Lower lobe of right lung (tissue), 2 donors: ENCODE measurements at regions not wholly inside any gene's neighbourhood (a gene's known extent, or its start where the extent isn't known, plus 50 kb on each side); places are given as distances from the start of the nearest gene placed in this dataset.

Experiments
- ATAC-seq, 2 donors: fragments of 200-7000 bp; cut with Tn5 transposase; one replicate each; pipeline ENCODE4 v1.9.1; 2020 to 2022; ENCODE audit warnings: mild to moderate bottlenecking in 2 of 2, moderate library complexity in 2 of 2
- DNase-seq: peaks from one replicate; pipeline ENCODE4 v3.0.0-alpha.2; 2020
- H3K27ac ChIP-seq: fragments of 200-600 bp; one replicate; pipeline ENCODE4 v1.8.0; 2022
- H3K27me3 ChIP-seq: fragments of 200-600 bp; one replicate; pipeline ENCODE4 v1.8.0; 2022; ENCODE audit warnings: low read depth
- H3K36me3 ChIP-seq: fragments of 200-600 bp; one replicate; pipeline ENCODE4 v1.8.0; 2022; ENCODE audit warnings: mild to moderate bottlenecking
- H3K4me1 ChIP-seq: fragments of 200-600 bp; one replicate; pipeline ENCODE4 v1.8.0; 2022
- H3K4me3 ChIP-seq: fragments of 200-600 bp; one replicate; pipeline ENCODE4 v1.8.0; 2022; ENCODE audit warnings: mild to moderate bottlenecking
- H3K9me3 ChIP-seq: fragments of 200-600 bp; one replicate; pipeline ENCODE4 v1.8.0; 2022
- intact Hi-C: fragments of 100-400 bp; cut with DNase I; formaldehyde crosslinking; loops from one replicate; pipeline ENCODE4 v1.11.0; 2022
- TF ChIP-seq, protein P1 (sequence below): fragments of 200-600 bp; IDR thresholded peaks from one replicate; pipeline ENCODE4 v1.8.0; 2022; ENCODE audit warnings: antibody characterized with exemption, mild to moderate bottlenecking
- donor health status: DM: no; HTN: yes; CAD: no; lungs with severe emphysema.

DNA sequence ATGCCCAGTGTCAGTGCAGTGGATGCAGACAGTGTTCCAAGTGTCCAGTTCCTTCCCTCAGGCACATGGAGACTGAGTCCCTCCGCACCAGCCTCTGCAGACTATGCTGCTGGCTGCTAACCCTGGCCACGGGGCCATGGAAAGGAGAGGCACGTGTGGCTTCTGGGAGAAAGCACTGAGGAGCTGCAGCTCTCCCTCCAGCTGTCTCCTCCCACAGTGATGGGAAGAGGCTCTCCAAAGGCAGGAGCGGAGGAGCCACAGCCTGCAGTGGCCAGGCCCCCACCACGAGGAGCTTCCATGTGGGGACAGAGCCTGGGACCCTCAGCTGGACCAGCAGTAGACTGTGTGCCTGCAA, 141.1 kb downstream of the NDUFA10 start:
- Histone ChIP-seq H3K4me1 (peaks cover 7% of the 10 kb centered on the region), H3K27ac (no peak overlapping the region), H3K27me3 (no peaks in the 10 kb centered on the region), H3K9me3 (peaks cover 27% of the 10 kb centered on the region), H3K36me3 (no peaks in the 10 kb centered on the region), H3K4me3 (no peak overlapping the region)
- intact Hi-C loops = no loop called here
- DNase-seq (no peak), ATAC-seq (no peak)
- TF ChIP-seq, protein P1, sequence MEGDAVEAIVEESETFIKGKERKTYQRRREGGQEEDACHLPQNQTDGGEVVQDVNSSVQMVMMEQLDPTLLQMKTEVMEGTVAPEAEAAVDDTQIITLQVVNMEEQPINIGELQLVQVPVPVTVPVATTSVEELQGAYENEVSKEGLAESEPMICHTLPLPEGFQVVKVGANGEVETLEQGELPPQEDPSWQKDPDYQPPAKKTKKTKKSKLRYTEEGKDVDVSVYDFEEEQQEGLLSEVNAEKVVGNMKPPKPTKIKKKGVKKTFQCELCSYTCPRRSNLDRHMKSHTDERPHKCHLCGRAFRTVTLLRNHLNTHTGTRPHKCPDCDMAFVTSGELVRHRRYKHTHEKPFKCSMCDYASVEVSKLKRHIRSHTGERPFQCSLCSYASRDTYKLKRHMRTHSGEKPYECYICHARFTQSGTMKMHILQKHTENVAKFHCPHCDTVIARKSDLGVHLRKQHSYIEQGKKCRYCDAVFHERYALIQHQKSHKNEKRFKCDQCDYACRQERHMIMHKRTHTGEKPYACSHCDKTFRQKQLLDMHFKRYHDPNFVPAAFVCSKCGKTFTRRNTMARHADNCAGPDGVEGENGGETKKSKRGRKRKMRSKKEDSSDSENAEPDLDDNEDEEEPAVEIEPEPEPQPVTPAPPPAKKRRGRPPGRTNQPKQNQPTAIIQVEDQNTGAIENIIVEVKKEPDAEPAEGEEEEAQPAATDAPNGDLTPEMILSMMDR = no peak

DNA sequence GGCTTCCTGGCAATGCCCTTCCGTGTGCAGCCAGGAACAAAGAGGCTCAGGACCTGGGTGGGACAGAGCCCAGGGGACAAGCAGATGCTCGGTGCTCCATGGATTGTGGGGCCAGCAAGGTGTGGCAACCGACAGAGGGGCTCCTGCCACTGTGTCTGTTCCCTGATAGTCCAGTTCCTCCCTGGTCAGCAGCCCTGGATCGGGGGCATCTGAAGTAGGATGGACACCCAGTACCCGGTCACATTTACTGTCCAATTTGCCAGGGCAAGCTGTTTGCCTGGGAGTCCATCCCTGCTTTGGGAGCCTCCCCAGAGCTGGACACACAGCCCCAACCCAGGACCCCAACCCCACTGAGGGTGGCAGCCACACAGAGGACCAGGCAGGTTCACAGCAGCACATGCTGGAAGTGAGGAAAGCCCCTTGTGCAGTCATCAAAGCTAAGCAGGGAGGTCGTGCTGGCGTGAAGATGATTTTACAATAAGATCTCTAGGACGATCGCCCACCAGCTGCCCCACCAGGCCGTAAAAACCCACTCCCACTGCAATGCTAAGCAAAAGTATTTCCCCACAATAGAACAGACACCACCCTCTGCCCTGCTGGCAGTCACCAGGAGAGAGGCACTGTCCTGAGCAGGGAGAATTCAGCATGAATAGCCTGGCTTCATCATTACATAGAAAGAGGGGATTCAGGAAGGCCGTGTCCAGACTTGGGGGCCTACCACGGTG, 141.7 kb downstream of the NDUFA10 start:
- no peaks in the 10 kb centered on the region for H3K36me3 ChIP-seq
- no peak overlapping the region for H3K4me3 ChIP-seq
- H3K4me1 ChIP-seq = peaks cover 7% of the 10 kb centered on the region
- no peak overlapping the region for H3K27ac ChIP-seq
- no peak for DNase-seq
- ATAC-seq = no peak
- peaks cover 27% of the 10 kb centered on the region for H3K9me3 ChIP-seq
- H3K27me3 ChIP-seq = no peaks in the 10 kb centered on the region
- TF ChIP-seq, protein P1 = no peak
- intact Hi-C loops = no loop called here

DNA sequence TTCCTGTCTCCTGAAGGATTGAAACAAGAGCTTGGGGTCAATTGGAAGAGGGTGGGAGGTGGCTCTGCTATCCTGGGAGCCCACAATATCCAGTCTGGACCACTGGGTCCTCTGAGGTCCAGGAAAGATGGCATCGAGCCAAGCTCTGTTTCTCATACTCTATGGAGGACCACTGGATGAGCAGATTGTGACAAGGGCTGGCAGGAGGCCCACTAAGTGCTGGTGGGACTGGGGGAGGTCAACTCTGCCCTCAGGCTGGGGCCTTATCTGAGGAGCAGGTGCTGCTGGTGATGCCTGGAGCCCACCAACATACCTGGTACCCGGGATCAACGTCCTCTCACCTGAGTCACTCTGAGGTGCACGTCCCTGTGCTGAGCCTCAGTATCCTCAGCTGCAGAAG, 142.4 kb downstream of the NDUFA10 start:
- DNase-seq (no peak), ATAC-seq (no peak)
- Histone ChIP-seq H3K27ac (no peak overlapping the region), H3K4me1 (peaks cover 7% of the 10 kb centered on the region), H3K4me3 (no peak overlapping the region), H3K27me3 (no peaks in the 10 kb centered on the region), H3K36me3 (no peaks in the 10 kb centered on the region), H3K9me3 (peaks cover 27% of the 10 kb centered on the region)
- TF ChIP-seq, protein P1 = no peak
- intact Hi-C loops = no loop called here

DNA sequence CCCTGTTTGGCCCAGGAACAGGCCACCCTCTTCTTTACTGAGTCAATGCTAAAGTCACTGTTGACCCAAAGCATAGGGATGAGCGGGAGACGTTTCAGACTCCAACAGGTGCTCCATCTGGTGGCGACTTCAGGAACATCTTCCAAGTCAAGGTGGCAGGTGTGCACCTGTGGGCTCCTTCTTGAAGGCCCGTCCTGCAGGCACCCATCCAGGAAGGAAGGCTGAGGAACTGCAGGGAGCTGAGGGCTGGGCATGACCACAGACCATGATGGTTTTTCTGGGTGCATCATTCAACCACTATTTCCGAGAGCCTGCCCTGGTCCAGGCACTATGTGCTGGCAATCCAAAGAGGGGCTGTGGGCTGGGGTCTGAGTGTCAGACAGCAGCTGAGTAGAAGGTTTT, 142.8 kb downstream of the NDUFA10 start:
- TF ChIP-seq, protein P1 = peak; percentile 70
- no peaks in the 10 kb centered on the region for H3K27me3 ChIP-seq
- no peaks in the 10 kb centered on the region for H3K36me3 ChIP-seq
- ATAC-seq (peak; percentile 83 to 84), DNase-seq (peak; percentile 64)
- peaks cover 27% of the 10 kb centered on the region for H3K9me3 ChIP-seq
- H3K4me3 ChIP-seq = no peak overlapping the region
- H3K4me1 ChIP-seq = peaks cover 7% of the 10 kb centered on the region
- no peak overlapping the region for H3K27ac ChIP-seq
- intact Hi-C loops = no loop called here

DNA sequence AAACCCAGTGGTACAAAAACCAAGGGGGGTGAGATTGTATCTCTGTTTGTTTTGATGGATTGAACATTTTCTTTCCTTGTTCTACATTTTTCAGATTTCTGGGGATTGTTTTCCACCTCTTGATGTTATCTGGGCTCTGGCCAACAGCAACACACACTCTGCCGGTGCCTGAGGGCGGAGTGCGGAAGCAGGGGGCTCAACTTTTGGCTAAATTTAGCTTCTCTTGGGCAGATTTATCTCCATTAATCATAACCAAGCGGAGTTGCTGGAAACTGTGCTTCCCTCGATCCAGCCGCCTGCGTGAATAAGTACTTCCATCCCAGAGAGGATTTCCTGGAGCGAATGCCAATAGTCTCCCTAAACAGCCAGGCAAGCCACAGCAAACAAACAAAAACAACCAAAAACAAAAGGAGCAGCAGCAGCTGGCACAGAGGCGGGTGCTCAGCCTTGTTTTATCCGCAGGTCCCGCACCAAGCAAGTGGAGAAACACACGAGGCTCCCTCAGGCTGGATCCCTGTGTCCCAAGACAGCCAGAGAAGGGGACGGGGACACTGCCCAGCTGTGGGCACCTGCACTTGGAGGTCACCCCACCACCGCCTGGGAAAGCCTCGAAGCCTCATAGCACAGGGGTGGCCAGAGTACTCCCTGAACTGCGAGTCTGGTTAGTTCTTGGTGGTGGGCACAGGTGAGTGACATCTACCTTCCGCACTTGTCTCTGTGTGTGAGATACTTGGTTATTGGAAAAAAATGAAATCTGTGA, 143.4 kb downstream of the NDUFA10 start:
- Histone ChIP-seq H3K4me1 (peaks cover 7% of the 10 kb centered on the region), H3K36me3 (no peaks in the 10 kb centered on the region), H3K4me3 (no peak overlapping the region), H3K27me3 (no peaks in the 10 kb centered on the region), H3K9me3 (peaks cover 26% of the 10 kb centered on the region), H3K27ac (no peak overlapping the region)
- peak; percentile 33 to 39 for ATAC-seq
- intact Hi-C loops = no loop called here
- TF ChIP-seq, protein P1 = no peak
- DNase-seq = no peak
